H9 (cell line): ENCODE measurements at regions not wholly inside any gene's neighbourhood (a gene's known extent, or its start where the extent isn't known, plus 50 kb on each side); places are given as distances from the start of the nearest gene placed in this dataset.

Source experiments
- DNase-seq: peaks from one replicate; pipeline ENCODE4 v3.0.0-alpha.2; 2017
- H2AFZ ChIP-seq: one replicate; pipeline ENCODE4 v1.6.1; 2013; ENCODE audit warnings: mild to moderate bottlenecking, low read length, control low read depth, moderate library complexity
- H2AK5ac ChIP-seq: 2 replicates; pipeline ENCODE4 v1.6.1; 2013; ENCODE audit warnings: low read length, control low read depth, mixed read lengths; ENCODE audit not compliant: insufficient read length
- H2BK120ac ChIP-seq: one replicate; pipeline ENCODE4 v1.6.1; 2013; ENCODE audit warnings: low read depth, mild to moderate bottlenecking, low read length, control low read depth, inconsistent platforms; ENCODE audit not compliant: poor library complexity, severe bottlenecking
- H2BK12ac ChIP-seq: 2 replicates; pipeline ENCODE4 v1.6.1; 2013; ENCODE audit warnings: low read length, control low read depth, mixed read lengths, low read depth; ENCODE audit not compliant: insufficient read length
- H2BK15ac ChIP-seq: 2 replicates; pipeline ENCODE4 v1.6.1; 2013; ENCODE audit warnings: low read depth, low read length, control low read depth
- H2BK20ac ChIP-seq: one replicate; pipeline ENCODE4 v1.6.1; 2013; ENCODE audit warnings: low read depth, mild to moderate bottlenecking, low read length, control low read depth, inconsistent platforms; ENCODE audit not compliant: poor library complexity, severe bottlenecking
- H2BK5ac ChIP-seq: 2 replicates; pipeline ENCODE4 v1.6.1; 2013; ENCODE audit warnings: low read length, control low read depth, mixed read lengths; ENCODE audit not compliant: insufficient read length
- H3K14ac ChIP-seq: 2 replicates; pipeline ENCODE4 v1.6.1; 2013; ENCODE audit warnings: low read length, control low read depth; ENCODE audit not compliant: insufficient read depth
- H3K18ac ChIP-seq: 2 replicates; pipeline ENCODE4 v1.6.1; 2013; ENCODE audit warnings: low read depth, mild to moderate bottlenecking, mixed read lengths, low read length, control low read depth; ENCODE audit not compliant: insufficient read length
- H3K23ac ChIP-seq: 2 replicates; pipeline ENCODE4 v1.6.1; 2013; ENCODE audit warnings: low read length, control low read depth, mixed read lengths, low read depth; ENCODE audit not compliant: insufficient read length
- H3K23me2 ChIP-seq: 2 replicates; pipeline ENCODE4 v1.6.1; 2013; ENCODE audit warnings: low read depth, mild to moderate bottlenecking, mixed read lengths, low read length, control low read depth; ENCODE audit not compliant: insufficient read length, poor library complexity, severe bottlenecking
- H3K27ac ChIP-seq: 2 replicates; pipeline ENCODE4 v1.5.1; 2013; ENCODE audit warnings: low read length, control low read depth, mixed read lengths, low read depth; ENCODE audit not compliant: insufficient read length
- H3K27me3 ChIP-seq: 2 replicates; pipeline ENCODE4 v1.6.1; 2013; ENCODE audit warnings: low read length, control low read depth, inconsistent platforms; ENCODE audit not compliant: insufficient read depth
- H3K4ac ChIP-seq: 2 replicates; pipeline ENCODE4 v1.6.1; 2013; ENCODE audit warnings: low read depth, mild to moderate bottlenecking, control low read depth, inconsistent platforms, low read length, moderate library complexity
- H3K4me1 ChIP-seq: 2 replicates; pipeline ENCODE4 v1.6.1; 2013; ENCODE audit warnings: low read length, control low read depth, inconsistent platforms; ENCODE audit not compliant: insufficient read depth
- H3K4me2 ChIP-seq: 2 replicates; pipeline ENCODE4 v1.6.1; 2013; ENCODE audit warnings: low read length, control low read depth, mixed read lengths; ENCODE audit not compliant: insufficient read length, insufficient read depth
- H3K56ac ChIP-seq: 2 replicates; pipeline ENCODE4 v1.6.1; 2013; ENCODE audit warnings: low read depth, mild to moderate bottlenecking, mixed read lengths, low read length, control low read depth; ENCODE audit not compliant: insufficient read length
- H3K79me1 ChIP-seq: 2 replicates; pipeline ENCODE4 v1.6.1; 2013; ENCODE audit warnings: low read depth, mild to moderate bottlenecking, moderate library complexity, low read length, control low read depth, inconsistent platforms; ENCODE audit not compliant: insufficient read depth, poor library complexity, severe bottlenecking
- H3K79me2 ChIP-seq: 2 replicates; pipeline ENCODE4 v1.6.1; 2013; ENCODE audit warnings: low read length, control low read depth, inconsistent platforms; ENCODE audit not compliant: insufficient read depth
- H3K9ac ChIP-seq: 2 replicates; pipeline ENCODE4 v1.6.1; 2013; ENCODE audit warnings: low read length, control low read depth, mixed read lengths; ENCODE audit not compliant: insufficient read length; ENCODE audit errors: extremely low read depth
- H3K9me3 ChIP-seq: one replicate; pipeline ENCODE4 v1.6.1; 2013; ENCODE audit warnings: low read depth, low read length, inconsistent platforms; ENCODE audit not compliant: control insufficient read depth
- H3T11ph ChIP-seq: one replicate; pipeline ENCODE4 v1.6.1; 2013; ENCODE audit warnings: mild to moderate bottlenecking, low read length, control low read depth, inconsistent platforms
- H4K20me1 ChIP-seq: one replicate; pipeline ENCODE4 v1.6.1; 2013; ENCODE audit not compliant: control insufficient read depth, insufficient read length, insufficient read depth
- H4K5ac ChIP-seq: 2 replicates; pipeline ENCODE4 v1.6.1; 2013; ENCODE audit warnings: low read depth, mild to moderate bottlenecking, mixed read lengths, low read length, control low read depth; ENCODE audit not compliant: insufficient read length
- H4K8ac ChIP-seq: replicated peaks from 2 replicates; pipeline ENCODE4 v1.6.1; 2013; ENCODE audit warnings: low read length, control low read depth, mixed read lengths, low read depth; ENCODE audit not compliant: insufficient read length
- H4K91ac ChIP-seq: 2 replicates; pipeline ENCODE4 v1.6.1; 2013; ENCODE audit warnings: low read depth, mild to moderate bottlenecking, moderate library complexity, mixed read lengths, low read length, control low read depth; ENCODE audit not compliant: insufficient read length
- H3K27ac Mint-ChIP-seq, 3 experiments: 2 replicates in 2 of 3; 3 replicates in 1 of 3; pipeline ENCODE4 v1.8.0; 2020 to 2021; ENCODE audit warnings: mixed read lengths in 3 of 3, mild to moderate bottlenecking in 1 of 3, moderate library complexity in 1 of 3
- H3K27me3 Mint-ChIP-seq: 2 replicates; pipeline ENCODE4 v1.8.0; 2021; ENCODE audit warnings: low read depth, mild to moderate bottlenecking, moderate library complexity, mixed read lengths
- H3K36me3 Mint-ChIP-seq, 3 experiments: 2 replicates in 2 of 3; 3 replicates in 1 of 3; pipeline ENCODE4 v1.8.0; 2020 to 2021; ENCODE audit warnings: low read depth in 3 of 3, mixed read lengths in 3 of 3; ENCODE audit not compliant: insufficient read depth in 1 of 3
- H3K4me1 Mint-ChIP-seq, 2 experiments: 2 replicates each; pipeline ENCODE4 v1.8.0; 2020; ENCODE audit warnings: mixed read lengths in 2 of 2
- H3K4me3 Mint-ChIP-seq, 2 experiments: 2 replicates in 1 of 2; 3 replicates in 1 of 2; pipeline ENCODE4 v1.8.0; 2020 to 2021; ENCODE audit warnings: mild to moderate bottlenecking in 2 of 2, mixed read lengths in 2 of 2, moderate library complexity in 1 of 2
- H3K9me3 Mint-ChIP-seq, 2 experiments: 2 replicates in 1 of 2; 3 replicates in 1 of 2; pipeline ENCODE4 v1.8.0; 2020; ENCODE audit warnings: mild to moderate bottlenecking in 2 of 2, mixed read lengths in 2 of 2, moderate library complexity in 1 of 2
- WGBS: extraction: QIAGEN DNeasy Blood & Tissue Kit; methylation state at CpG from one replicate; pipeline ENCODE4 v1.1.7; 2013; ENCODE audit warnings: missing lambda C conversion rate, low lambda C conversion rate, mixed read lengths; ENCODE audit not compliant: insufficient read length; ENCODE audit errors: extremely low coverage; 5-methylcytosine and 5-hydroxymethylcytosine counted together
- TF ChIP-seq, protein P1 (sequence below): fragments of 200-600 bp; sonication (generic); conservative IDR thresholded peaks from 3 replicates; pipeline ENCODE4 v1.8.0; 2021; ENCODE audit warnings: antibody characterized with exemption, mild to moderate bottlenecking

DNA sequence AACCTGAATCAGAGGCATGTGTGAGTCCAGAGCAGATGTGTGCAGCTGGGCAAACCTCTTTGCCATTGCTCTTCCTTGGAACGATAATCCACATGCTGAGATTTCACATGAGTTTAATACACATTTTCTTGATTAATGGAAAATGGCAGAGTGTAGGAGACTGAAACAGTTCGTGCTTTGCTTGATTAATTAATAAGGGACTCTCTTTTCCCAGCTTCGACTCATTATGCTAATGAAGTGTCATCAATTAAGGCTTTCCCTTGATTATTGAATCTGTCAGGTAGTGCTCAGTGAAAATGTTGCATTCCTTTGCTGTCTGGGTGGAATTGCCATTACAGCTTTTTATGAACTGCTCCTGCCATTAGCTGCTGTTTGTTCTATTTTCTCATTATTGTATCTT is 487.7 kb upstream of the NOVA1 start:
- H3T11ph ChIP-seq: no peak overlapping the region
- H2AK5ac ChIP-seq: no peak overlapping the region
- no peaks in the 10 kb centered on the region for H3K27me3 Mint-ChIP-seq
- no peak overlapping the region for H2BK12ac ChIP-seq
- no peaks in the 10 kb centered on the region for H3K4me1 Mint-ChIP-seq
- no peak overlapping the region for H4K8ac ChIP-seq
- no peak overlapping the region for H4K91ac ChIP-seq
- H2AFZ ChIP-seq: no peak overlapping the region
- H3K14ac ChIP-seq: no peak overlapping the region
- H3K4me2 ChIP-seq: no peak overlapping the region
- H3K9me3 Mint-ChIP-seq: no peaks in the 10 kb centered on the region
- H3K9ac ChIP-seq: no peak overlapping the region
- no peaks in the 10 kb centered on the region for H3K23me2 ChIP-seq
- H2BK5ac ChIP-seq: no peak overlapping the region
- no peak overlapping the region for H3K4me3 Mint-ChIP-seq
- WGBS: no CpG with 5 or more reads among the region's 3 CpGs
- TF ChIP-seq, protein P1, sequence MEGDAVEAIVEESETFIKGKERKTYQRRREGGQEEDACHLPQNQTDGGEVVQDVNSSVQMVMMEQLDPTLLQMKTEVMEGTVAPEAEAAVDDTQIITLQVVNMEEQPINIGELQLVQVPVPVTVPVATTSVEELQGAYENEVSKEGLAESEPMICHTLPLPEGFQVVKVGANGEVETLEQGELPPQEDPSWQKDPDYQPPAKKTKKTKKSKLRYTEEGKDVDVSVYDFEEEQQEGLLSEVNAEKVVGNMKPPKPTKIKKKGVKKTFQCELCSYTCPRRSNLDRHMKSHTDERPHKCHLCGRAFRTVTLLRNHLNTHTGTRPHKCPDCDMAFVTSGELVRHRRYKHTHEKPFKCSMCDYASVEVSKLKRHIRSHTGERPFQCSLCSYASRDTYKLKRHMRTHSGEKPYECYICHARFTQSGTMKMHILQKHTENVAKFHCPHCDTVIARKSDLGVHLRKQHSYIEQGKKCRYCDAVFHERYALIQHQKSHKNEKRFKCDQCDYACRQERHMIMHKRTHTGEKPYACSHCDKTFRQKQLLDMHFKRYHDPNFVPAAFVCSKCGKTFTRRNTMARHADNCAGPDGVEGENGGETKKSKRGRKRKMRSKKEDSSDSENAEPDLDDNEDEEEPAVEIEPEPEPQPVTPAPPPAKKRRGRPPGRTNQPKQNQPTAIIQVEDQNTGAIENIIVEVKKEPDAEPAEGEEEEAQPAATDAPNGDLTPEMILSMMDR: no peak
- no peak overlapping the region for H2BK15ac ChIP-seq
- no peak overlapping the region for H3K23ac ChIP-seq
- H4K20me1 ChIP-seq: no peaks in the 10 kb centered on the region
- H3K79me2 ChIP-seq: no peaks in the 10 kb centered on the region
- no peak overlapping the region for H3K27ac ChIP-seq
- H2BK120ac ChIP-seq: no peak overlapping the region
- H3K9me3 ChIP-seq: no peaks in the 10 kb centered on the region
- H3K4ac ChIP-seq: no peak overlapping the region
- H3K36me3 Mint-ChIP-seq: no peaks in the 10 kb centered on the region
- H3K27ac Mint-ChIP-seq: no peak overlapping the region
- no peak overlapping the region for H2BK20ac ChIP-seq
- DNase-seq: no peak
- no peak overlapping the region for H4K5ac ChIP-seq
- no peaks in the 10 kb centered on the region for H3K4me1 ChIP-seq
- H3K18ac ChIP-seq: no peak overlapping the region
- no peaks in the 10 kb centered on the region for H3K27me3 ChIP-seq
- H3K79me1 ChIP-seq: no peaks in the 10 kb centered on the region
- no peak overlapping the region for H3K56ac ChIP-seq
